Activated naive CD4-positive, alpha-beta T cell treated with anti-CD3 and anti-CD28 coated beads, Interleukin-2, amount 50 U/mL, for 16 hours (primary cell): ENCODE measurements at regions not wholly inside any gene's neighbourhood (a gene's known extent, or its start where the extent isn't known, plus 50 kb on each side); places are given as distances from the start of the nearest gene placed in this dataset.

Source experiments
- DNase-seq: peaks from one replicate; pipeline ENCODE4 v3.0.0-alpha.2; 2020

DNA sequence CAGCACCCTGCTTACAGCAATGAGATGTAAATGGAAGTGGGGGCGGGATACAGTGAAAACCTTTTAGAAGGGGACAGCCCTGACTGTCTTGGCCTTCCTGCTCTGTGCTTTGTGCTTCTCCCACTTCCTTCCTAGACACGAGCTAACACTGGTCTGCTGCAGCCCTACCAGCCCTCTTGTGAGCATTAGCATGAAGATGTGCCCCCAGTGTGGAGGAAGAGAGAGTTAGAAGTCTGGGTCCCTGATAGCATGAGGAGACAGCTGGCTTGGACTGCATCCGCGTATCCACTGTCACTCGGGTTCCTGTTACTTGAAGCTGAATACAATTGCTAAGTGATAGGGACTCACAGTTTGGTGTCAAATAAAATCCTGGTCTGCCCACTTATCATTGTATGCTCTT, 248.1 kb upstream of the SOX5 start:
- DNase-seq = no peak

- DNase-seq = no peak
Measured at GRCh38 chr12:24195063-24195462, 245.6 kb upstream of the SOX5 start.

DNA sequence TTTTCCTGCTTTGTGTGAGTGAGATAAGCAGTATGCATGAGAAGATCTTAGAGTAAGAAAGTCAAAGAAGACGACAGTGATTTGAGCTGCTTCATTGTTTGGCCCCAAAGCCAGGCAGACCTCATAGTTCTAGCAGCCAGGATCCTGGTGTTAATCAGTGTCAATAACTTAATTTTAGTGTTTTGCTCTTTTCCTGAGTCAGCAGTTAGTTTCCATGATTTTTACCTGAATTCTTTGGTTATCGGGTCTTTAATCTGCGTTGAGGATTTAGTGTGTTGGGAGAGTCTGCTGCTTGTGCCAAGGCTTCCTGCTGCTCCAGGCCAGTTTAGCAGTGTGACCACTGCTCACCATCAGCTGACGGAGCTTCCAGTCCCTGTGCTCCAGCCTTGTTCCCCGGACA, 241.6 kb upstream of the SOX5 start:
- no peak for DNase-seq

- DNase-seq = no peak
Measured at GRCh38 chr12:24185782-24186181, 236.3 kb upstream of the SOX5 start.

- DNase-seq = no peak
Measured at GRCh38 chr12:24177889-24178288, 228.4 kb upstream of the SOX5 start.

- DNase-seq = no peak
Measured at GRCh38 chr12:24175929-24176328, 226.5 kb upstream of the SOX5 start.

- DNase-seq = no peak
Measured at GRCh38 chr12:24175284-24175683, 225.8 kb upstream of the SOX5 start.

GRCh38 chr12:24173067-24173466, 223.6 kb upstream of the SOX5 start:
- DNase-seq = no peak

DNA sequence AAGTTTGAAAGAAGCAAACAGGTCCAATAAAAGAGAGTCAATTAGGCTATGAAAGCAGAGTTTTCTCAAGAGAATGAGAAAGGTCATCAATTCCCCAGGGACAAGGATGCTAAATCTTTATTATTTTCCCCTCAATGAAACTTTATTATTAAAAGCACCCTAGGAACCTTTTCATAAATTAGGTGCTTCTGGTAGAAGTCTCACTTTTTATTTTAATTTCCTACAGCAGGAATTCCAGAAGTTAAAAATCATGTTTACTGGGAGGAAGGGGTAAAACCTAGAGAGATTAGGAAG, 223.2 kb upstream of the SOX5 start:
- no peak for DNase-seq

DNA sequence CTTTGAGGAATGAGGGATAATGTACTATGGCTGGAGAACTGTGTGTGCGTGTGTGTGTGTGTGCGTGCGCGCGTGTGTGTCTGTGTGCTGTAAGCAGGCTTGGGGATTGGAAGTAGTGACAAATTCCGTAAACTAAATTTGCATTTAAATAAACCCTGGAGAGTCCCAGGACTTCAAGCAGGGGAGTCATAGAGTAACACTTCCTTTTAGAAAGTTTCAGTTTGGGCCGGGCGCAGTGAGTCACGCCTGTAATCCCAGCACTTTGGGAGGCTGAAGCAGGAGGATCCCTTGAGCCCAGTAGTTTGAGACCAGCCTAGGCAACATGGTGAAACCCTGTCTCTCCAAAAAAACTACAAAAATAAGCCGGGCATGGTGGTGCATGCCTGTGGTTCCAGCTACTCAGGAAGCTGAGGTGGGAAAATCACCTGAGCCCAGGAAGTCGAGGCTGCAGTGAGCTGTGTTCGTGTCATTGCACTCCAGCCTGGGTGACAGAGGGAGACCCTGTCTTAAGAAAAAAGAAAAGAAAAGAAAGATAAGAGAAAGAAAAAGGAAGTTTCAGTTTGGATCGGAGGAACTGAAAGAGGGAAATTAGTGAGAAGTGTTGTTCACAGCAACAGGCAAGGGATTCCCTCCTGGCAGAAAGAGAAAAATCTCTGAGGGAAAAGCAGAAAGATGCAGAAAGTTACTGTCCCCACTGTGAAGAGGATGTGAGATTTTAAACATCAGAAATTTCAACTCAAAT, 222.7 kb upstream of the SOX5 start:
- no peak for DNase-seq

- no peak for DNase-seq
Measured at GRCh38 chr12:24155042-24155441, 205.6 kb upstream of the SOX5 start.

GRCh38 chr12:24153079-24153478, 203.6 kb upstream of the SOX5 start:
- DNase-seq = no peak

GRCh38 chr12:24152270-24152669, 202.8 kb upstream of the SOX5 start:
- no peak for DNase-seq

GRCh38 chr12:24143928-24144327, 194.5 kb upstream of the SOX5 start:
- no peak for DNase-seq

DNA sequence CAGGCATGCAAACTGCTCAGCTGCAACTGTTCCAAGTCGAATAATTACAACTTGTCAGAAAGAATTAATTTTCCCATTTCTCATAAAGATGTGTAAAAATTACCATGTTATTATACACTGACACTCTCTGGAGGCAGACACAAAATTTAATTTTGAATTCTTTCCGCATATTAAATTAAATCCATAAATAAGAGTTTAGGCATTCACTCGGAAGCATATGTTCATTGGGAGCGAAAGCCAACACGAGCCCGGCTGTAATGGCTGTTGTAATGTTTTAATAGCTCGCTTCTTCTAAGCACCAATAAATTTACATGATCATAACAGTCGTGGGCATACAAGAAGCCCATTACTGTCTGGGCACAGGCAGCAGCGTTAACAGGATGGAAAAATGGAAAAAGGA, 189.6 kb upstream of the SOX5 start:
- DNase-seq = no peak

DNA sequence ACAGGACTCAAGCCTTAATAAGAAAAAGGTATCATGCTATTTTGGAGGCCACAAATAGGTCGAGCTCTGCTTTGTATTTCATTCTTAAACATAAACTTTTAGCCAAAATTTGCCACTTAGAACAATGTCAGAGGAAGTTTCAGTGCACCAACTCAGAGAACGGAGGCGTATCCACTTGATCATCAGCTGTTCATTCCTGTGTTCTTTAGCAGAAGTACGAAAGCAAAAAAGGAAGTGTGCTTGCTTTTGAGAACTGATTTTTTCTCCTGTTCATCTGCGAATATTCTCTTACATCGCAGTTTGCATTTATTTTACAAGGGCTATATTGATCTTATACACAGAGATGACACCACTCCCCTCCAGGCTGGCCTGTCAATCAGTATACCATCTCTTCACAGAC, 188.6 kb upstream of the SOX5 start:
- no peak for DNase-seq

GRCh38 chr12:24135158-24135850, 185.8 kb upstream of the SOX5 start:
- no peak for DNase-seq

DNA sequence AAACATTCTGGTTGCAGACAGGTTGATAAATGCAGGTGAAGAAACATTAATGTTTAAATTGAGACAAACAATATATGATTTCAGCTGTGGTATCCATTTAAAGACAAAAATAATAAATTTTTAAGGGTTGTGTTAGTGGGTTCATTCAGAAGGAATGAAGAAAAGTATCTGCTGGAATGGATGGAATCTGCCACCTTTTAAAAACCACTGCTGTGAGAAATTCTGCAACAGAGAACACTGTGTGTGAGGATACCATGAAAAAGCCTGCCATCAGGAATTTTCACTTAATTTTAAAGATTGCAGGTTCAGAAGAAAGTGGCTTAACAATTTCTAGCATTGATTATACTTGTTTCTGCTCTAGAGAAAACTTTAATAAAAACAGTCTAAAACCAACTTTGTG, 184.6 kb upstream of the SOX5 start:
- DNase-seq = no peak

DNA sequence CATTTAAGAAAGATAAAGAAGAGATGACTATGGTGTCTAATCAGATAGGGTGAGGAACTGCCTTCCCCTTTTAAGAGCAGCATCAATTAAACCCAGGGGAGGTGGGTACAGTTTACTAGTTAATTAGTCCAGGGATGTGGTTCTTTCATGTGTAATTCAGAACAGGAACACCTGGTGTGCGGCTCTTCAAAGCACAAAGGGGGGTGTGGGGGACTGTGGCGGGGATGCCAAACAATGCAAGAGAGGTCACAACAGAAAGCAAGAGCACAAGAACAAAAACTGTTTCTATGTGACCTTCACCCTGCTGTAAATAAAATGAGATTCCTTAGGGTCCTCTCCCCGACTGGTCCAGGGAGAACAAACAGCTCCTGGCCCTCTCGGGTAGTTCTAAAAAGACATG, 183.9 kb upstream of the SOX5 start:
- no peak for DNase-seq

- no peak for DNase-seq
Measured at GRCh38 chr12:24127919-24128721, 178.7 kb upstream of the SOX5 start.

DNA sequence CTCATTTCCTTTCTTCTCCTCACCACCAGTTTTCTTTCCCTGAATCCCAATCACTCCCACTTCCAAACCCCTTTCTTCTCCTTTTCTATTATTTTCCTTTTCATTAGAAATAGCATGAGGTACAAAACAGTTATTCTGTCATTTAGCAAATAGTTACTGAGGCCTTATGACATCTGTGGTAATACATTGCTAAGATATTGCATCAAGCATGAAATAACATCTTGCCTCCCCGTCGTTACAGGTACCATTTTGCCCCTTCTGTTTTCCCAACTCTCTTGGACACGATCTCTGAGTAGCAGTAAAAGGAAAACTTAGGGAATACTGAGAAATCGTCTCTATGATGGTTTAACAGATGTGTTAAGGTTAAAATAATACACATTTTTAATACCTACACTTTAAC, 175.8 kb upstream of the SOX5 start:
- no peak for DNase-seq

GRCh38 chr12:24121911-24122310, 172.4 kb upstream of the SOX5 start:
- DNase-seq = no peak

DNA sequence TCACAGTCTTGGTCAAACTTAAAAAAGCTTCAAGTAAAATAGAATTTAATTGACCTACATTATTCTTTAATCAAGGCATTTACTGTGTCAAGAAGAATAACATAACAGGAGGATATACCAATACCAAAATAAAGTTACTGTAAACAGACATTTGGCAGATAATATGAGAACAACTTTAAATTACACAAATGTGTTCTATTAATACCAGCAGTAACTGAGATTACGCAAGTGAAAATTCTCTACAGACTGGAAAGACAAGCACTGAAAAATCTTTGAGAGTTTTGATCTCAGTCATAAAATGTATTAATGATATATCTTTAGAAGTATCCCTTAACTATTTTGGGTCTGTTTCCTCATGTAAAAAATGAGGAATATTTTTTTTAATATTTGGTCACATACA, 169.2 kb upstream of the SOX5 start:
- no peak for DNase-seq

GRCh38 chr12:24116548-24116947, 167.1 kb upstream of the SOX5 start:
- DNase-seq = no peak
